ENCODE measurements at regions not wholly inside any gene's neighbourhood (a gene's known extent, or its start where the extent isn't known, plus 50 kb on each side); places are given as distances from the start of the nearest gene placed in this dataset.

DNA sequence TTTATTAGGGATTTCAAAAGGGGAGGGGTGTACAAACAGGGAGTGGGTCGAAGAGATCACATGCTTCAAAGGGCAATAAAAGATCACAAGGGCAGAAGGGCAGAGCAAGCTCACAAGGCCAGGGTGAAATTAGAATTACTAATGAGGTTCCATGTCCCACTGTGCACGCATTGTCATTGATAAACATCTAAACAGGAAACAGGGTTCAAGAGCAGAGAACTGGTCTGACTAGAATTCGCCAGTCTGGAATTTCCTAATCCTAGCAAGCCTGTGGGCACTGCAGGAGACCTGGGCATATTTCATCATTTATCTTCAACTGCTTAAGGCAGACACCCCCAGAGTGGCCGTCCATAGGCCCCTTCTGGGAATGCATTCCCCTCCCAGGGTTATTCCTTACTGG is 408.2 kb downstream of the ZNF804A start:
- TF ChIP-seq POLR2A (IDR thresholded peaks at IDR 0.05) (no peak), POLR2AphosphoS5 (IDR thresholded peaks at IDR 0.05) (no peak)
- TF ChIP-seq, protein P1, sequence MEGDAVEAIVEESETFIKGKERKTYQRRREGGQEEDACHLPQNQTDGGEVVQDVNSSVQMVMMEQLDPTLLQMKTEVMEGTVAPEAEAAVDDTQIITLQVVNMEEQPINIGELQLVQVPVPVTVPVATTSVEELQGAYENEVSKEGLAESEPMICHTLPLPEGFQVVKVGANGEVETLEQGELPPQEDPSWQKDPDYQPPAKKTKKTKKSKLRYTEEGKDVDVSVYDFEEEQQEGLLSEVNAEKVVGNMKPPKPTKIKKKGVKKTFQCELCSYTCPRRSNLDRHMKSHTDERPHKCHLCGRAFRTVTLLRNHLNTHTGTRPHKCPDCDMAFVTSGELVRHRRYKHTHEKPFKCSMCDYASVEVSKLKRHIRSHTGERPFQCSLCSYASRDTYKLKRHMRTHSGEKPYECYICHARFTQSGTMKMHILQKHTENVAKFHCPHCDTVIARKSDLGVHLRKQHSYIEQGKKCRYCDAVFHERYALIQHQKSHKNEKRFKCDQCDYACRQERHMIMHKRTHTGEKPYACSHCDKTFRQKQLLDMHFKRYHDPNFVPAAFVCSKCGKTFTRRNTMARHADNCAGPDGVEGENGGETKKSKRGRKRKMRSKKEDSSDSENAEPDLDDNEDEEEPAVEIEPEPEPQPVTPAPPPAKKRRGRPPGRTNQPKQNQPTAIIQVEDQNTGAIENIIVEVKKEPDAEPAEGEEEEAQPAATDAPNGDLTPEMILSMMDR (IDR thresholded peaks at IDR 0.05): no peak
